HepG2 (cell line): ENCODE measurements at regions not wholly inside any gene's neighbourhood (a gene's known extent, or its start where the extent isn't known, plus 50 kb on each side); places are given as distances from the start of the nearest gene placed in this dataset.

Experiments
- ATAC-seq: fragments of 200-7000 bp; cut with Tn5 transposase; 3 replicates; pipeline ENCODE4 v1.9.1; 2020; ENCODE audit warnings: mild to moderate bottlenecking, moderate library complexity
- BruUV-seq: library from RNA; stranded (reverse); fragments of 400-500 nt; replicated peaks from 2 replicates; lab custom pipeline; 2021; lab: Mats Ljungman, UMichigan
- CTCF ChIA-PET: fragments of 300-600 bp; formaldehyde crosslinking; extraction: SDS; loops from one replicate; lab custom pipeline; 2021; ENCODE audit warnings: low total read pairs, inconsistent platforms, low intra/inter-chr PET ratio; lab: Yijun Ruan, JAX
- POLR2A ChIA-PET: fragments of 350-600 bp; sonication (Branson Sonifier 250); formaldehyde crosslinking; loops from one replicate; lab custom pipeline; 2020; ENCODE audit warnings: antibody characterized with exemption, inconsistent platforms; lab: Yijun Ruan, JAX
- DNase-seq: peaks from one replicate; pipeline ENCODE4 v3.0.0-alpha.2; 2015; ENCODE audit warnings: low spot score
- FAIRE-seq: peaks from 3 replicates; lab custom pipeline; 2011; peaks lifted over from hg19 to GRCh38; lab: Jason Lieb, UNC
- H2AFZ ChIP-seq: one replicate; pipeline ENCODE4 v1.6.1; 2011; ENCODE audit warnings: low read length, inconsistent platforms
- H3K27ac ChIP-seq: fragments of 300-600 bp; 3 replicates; pipeline ENCODE4 v1.8.0; 2011; ENCODE audit warnings: mixed run types, mild to moderate bottlenecking, mixed read lengths, low read length, inconsistent platforms; ENCODE audit not compliant: insufficient read depth; ENCODE audit errors: extremely low read length
- H3K27me3 ChIP-seq, 2 experiments: fragments of 200-600 bp in 1 of 2; 2 replicates in 1 of 2; 3 replicates in 1 of 2; pipeline versions ENCODE4 v1.6.0 to v1.8.0; 2011; ENCODE audit warnings: low read length in 2 of 2, mild to moderate bottlenecking in 2 of 2, moderate library complexity in 2 of 2, inconsistent platforms in 1 of 2; ENCODE audit not compliant: insufficient read depth in 2 of 2, control insufficient read depth in 1 of 2
- H3K36me3 ChIP-seq, 2 experiments: fragments of 200-600 bp in 1 of 2; replicated peaks in 1 of 2; 2 replicates in 1 of 2; 3 replicates in 1 of 2; pipeline versions ENCODE4 v1.5.1 to v1.8.0; 2011; ENCODE audit warnings: low read length in 2 of 2, inconsistent platforms in 1 of 2; ENCODE audit not compliant: insufficient read depth in 2 of 2, control insufficient read depth in 1 of 2
- H3K4me1 ChIP-seq: 2 replicates; pipeline ENCODE4 v1.5.1; 2012; ENCODE audit warnings: low read length, inconsistent platforms; ENCODE audit not compliant: insufficient read depth
- H3K4me2 ChIP-seq: 2 replicates; pipeline ENCODE4 v1.6.0; 2011; ENCODE audit warnings: low read depth, low read length, inconsistent platforms
- H3K4me3 ChIP-seq, 3 experiments: fragments of 200-600 bp in 1 of 3; sonication (generic), shearing (Covaris generic) in 1 of 3; replicated peaks in 1 of 3; 2 replicates each; pipeline ENCODE4 v1.5.1; 2011 to 2016; ENCODE audit warnings: low read length in 3 of 3, inconsistent platforms in 2 of 3, low read depth in 2 of 3, mild to moderate bottlenecking in 2 of 3, control low read depth in 1 of 3, mixed read lengths in 1 of 3; ENCODE audit not compliant: insufficient read depth in 1 of 3
- H3K79me2 ChIP-seq: one replicate; pipeline ENCODE4 v1.6.1; 2011; ENCODE audit warnings: low read length, inconsistent platforms; ENCODE audit not compliant: insufficient read depth
- H3K9ac ChIP-seq: 2 replicates; pipeline ENCODE4 v1.6.0; 2011; ENCODE audit warnings: mild to moderate bottlenecking, low read depth, low read length, inconsistent platforms; ENCODE audit not compliant: insufficient read depth
- H3K9me3 ChIP-seq: 2 replicates; pipeline ENCODE4 v1.5.1; 2012; ENCODE audit warnings: mild to moderate bottlenecking, low read length
- H4K20me1 ChIP-seq: 2 replicates; pipeline ENCODE4 v1.6.0; 2011; ENCODE audit warnings: inconsistent platforms, mild to moderate bottlenecking, low read length, moderate library complexity; ENCODE audit not compliant: insufficient read depth
- FOXK2 ChIP-seq: fragments of 450-650 bp; IDR thresholded peaks from 2 replicates; pipeline ENCODE4 v1.6.1; 2016
- GLI4 ChIP-seq: sonication (generic); formaldehyde crosslinking; IDR thresholded peaks from 2 replicates; pipeline ENCODE4 v1.5.1; 2020; ENCODE audit warnings: missing genetic modification reagents, mild to moderate bottlenecking, moderate library complexity, borderline replicate concordance
- HMG20A ChIP-seq: IDR thresholded peaks from 2 replicates; pipeline ENCODE4 v1.6.1; 2016; ENCODE audit warnings: borderline replicate concordance
- MATR3 ChIP-seq: sonication (generic); formaldehyde crosslinking; IDR thresholded peaks from 2 replicates; pipeline ENCODE4 v1.4.0; 2020; ENCODE audit warnings: missing genetic modification reagents
- MED1 ChIP-seq: sonication (generic); formaldehyde crosslinking; IDR thresholded peaks from 2 replicates; pipeline ENCODE4 v1.4.0; 2020; ENCODE audit warnings: missing genetic modification reagents
- SKI ChIP-seq: fragments of 450-650 bp; IDR thresholded peaks from one replicate; pipeline ENCODE4 v1.6.1; 2018; ENCODE audit warnings: mild to moderate bottlenecking; ENCODE audit not compliant: partially characterized antibody
- ZNF674 ChIP-seq: sonication (generic); formaldehyde crosslinking; IDR thresholded peaks from 2 replicates; pipeline ENCODE4 v1.5.0; 2020; ENCODE audit warnings: low read depth, mild to moderate bottlenecking, missing genetic modification reagents
- WGBS: methylation state at CpG from one replicate; pipeline ENCODE4 v1.1.6; 2017; ENCODE audit warnings: low lambda C conversion rate; 5-methylcytosine and 5-hydroxymethylcytosine counted together
- in situ Hi-C: cut with HindIII; loops from 2 replicates; pipeline ENCODE4 v1.10.0; 2017; ENCODE audit warnings: low pct_unique_long_range_greater_than_20kb; ENCODE audit not compliant: extremely low pct_ligation_motif_present
- intact Hi-C: fragments of 100-400 bp; cut with micrococcal nuclease; formaldehyde crosslinking; loops from one replicate; pipeline ENCODE4 v1.10.0; 2022; ENCODE audit not compliant: unreplicated experiment
- TF ChIP-seq, protein P1 (sequence below): sonication (generic); formaldehyde crosslinking; IDR thresholded peaks from 2 replicates; pipeline ENCODE4 v1.5.0; 2020; ENCODE audit warnings: missing genetic modification reagents
- TF ChIP-seq, protein P2 (sequence below): sonication (generic); formaldehyde crosslinking; IDR thresholded peaks from 2 replicates; pipeline ENCODE4 v1.4.0; 2020; ENCODE audit warnings: mild to moderate bottlenecking, missing genetic modification reagents, borderline replicate concordance
- TF ChIP-seq, protein P3 (sequence below): sonication (generic); formaldehyde crosslinking; IDR thresholded peaks from 2 replicates; pipeline ENCODE4 v1.4.0; 2020; ENCODE audit warnings: mild to moderate bottlenecking, missing genetic modification reagents, borderline replicate concordance
- TF ChIP-seq, protein P4 (sequence below), 2 experiments: sonication (generic) in 1 of 2; formaldehyde crosslinking in 1 of 2; IDR thresholded peaks; 2 replicates each; pipeline versions ENCODE4 v1.6.1 to v1.9.0; 2014 to 2022; ENCODE audit warnings: antibody characterized with exemption in 1 of 2, borderline replicate concordance in 1 of 2, inconsistent platforms in 1 of 2, low read depth in 1 of 2, missing genetic modification reagents in 1 of 2

GRCh38 chr5:159788835-159789331, 127.4 kb upstream of the ADRA1B start:
- Histone ChIP-seq H3K27ac (no peak overlapping the region), H3K27me3 (peaks cover 0 to 14% of the 10 kb centered on the region in 2 experiments; a peak in 3 of 5 replicates), H4K20me1 (no peaks in the 10 kb centered on the region), H3K36me3 (no peaks in the 10 kb centered on the region), H3K4me2 (no peak overlapping the region), H3K4me3 (no peak overlapping the region), H3K9me3 (no peaks in the 10 kb centered on the region), H3K79me2 (no peaks in the 10 kb centered on the region), H3K9ac (no peak overlapping the region), H2AFZ (no peak overlapping the region), H3K4me1 (no peaks in the 10 kb centered on the region)
- BruUV-seq = no TSS peak
- FAIRE-seq (no peak), DNase-seq (no peak), ATAC-seq (no peak)
- intact Hi-C loops = no loop called here
- CTCF ChIA-PET = no interaction called here
- POLR2A ChIA-PET = no interaction called here
- in situ Hi-C loops = no loop called here
- 0% methylated on average over 3 of the region's 5 CpGs for WGBS
- TF ChIP-seq GLI4 (CRISPR knock-in tag) (no peak), ZNF674 (CRISPR knock-in tag) (no peak), SKI (no peak), FOXK2 (no peak), MED1 (no peak), MATR3 (no peak), HMG20A (CRISPR knock-in tag) (no peak)
- TF ChIP-seq, protein P1, sequence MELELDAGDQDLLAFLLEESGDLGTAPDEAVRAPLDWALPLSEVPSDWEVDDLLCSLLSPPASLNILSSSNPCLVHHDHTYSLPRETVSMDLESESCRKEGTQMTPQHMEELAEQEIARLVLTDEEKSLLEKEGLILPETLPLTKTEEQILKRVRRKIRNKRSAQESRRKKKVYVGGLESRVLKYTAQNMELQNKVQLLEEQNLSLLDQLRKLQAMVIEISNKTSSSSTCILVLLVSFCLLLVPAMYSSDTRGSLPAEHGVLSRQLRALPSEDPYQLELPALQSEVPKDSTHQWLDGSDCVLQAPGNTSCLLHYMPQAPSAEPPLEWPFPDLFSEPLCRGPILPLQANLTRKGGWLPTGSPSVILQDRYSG = no peak
- TF ChIP-seq, protein P2, sequence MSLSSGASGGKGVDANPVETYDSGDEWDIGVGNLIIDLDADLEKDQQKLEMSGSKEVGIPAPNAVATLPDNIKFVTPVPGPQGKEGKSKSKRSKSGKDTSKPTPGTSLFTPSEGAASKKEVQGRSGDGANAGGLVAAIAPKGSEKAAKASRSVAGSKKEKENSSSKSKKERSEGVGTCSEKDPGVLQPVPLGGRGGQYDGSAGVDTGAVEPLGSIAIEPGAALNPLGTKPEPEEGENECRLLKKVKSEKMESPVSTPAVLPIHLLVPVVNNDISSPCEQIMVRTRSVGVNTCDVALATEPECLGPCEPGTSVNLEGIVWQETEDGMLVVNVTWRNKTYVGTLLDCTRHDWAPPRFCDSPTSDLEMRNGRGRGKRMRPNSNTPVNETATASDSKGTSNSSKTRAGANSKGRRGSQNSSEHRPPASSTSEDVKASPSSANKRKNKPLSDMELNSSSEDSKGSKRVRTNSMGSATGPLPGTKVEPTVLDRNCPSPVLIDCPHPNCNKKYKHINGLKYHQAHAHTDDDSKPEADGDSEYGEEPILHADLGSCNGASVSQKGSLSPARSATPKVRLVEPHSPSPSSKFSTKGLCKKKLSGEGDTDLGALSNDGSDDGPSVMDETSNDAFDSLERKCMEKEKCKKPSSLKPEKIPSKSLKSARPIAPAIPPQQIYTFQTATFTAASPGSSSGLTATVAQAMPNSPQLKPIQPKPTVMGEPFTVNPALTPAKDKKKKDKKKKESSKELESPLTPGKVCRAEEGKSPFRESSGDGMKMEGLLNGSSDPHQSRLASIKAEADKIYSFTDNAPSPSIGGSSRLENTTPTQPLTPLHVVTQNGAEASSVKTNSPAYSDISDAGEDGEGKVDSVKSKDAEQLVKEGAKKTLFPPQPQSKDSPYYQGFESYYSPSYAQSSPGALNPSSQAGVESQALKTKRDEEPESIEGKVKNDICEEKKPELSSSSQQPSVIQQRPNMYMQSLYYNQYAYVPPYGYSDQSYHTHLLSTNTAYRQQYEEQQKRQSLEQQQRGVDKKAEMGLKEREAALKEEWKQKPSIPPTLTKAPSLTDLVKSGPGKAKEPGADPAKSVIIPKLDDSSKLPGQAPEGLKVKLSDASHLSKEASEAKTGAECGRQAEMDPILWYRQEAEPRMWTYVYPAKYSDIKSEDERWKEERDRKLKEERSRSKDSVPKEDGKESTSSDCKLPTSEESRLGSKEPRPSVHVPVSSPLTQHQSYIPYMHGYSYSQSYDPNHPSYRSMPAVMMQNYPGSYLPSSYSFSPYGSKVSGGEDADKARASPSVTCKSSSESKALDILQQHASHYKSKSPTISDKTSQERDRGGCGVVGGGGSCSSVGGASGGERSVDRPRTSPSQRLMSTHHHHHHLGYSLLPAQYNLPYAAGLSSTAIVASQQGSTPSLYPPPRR = no peak
- TF ChIP-seq, protein P3, sequence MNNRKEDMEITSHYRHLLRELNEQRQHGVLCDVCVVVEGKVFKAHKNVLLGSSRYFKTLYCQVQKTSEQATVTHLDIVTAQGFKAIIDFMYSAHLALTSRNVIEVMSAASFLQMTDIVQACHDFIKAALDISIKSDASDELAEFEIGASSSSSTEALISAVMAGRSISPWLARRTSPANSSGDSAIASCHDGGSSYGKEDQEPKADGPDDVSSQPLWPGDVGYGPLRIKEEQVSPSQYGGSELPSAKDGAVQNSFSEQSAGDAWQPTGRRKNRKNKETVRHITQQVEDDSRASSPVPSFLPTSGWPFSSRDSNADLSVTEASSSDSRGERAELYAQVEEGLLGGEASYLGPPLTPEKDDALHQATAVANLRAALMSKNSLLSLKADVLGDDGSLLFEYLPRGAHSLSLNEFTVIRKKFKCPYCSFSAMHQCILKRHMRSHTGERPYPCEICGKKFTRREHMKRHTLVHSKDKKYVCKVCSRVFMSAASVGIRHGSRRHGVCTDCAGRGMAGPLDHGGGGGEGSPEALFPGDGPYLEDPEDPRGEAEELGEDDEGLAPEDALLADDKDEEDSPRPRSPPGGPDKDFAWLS (CRISPR knock-in tag) = no peak
- TF ChIP-seq, protein P4, sequence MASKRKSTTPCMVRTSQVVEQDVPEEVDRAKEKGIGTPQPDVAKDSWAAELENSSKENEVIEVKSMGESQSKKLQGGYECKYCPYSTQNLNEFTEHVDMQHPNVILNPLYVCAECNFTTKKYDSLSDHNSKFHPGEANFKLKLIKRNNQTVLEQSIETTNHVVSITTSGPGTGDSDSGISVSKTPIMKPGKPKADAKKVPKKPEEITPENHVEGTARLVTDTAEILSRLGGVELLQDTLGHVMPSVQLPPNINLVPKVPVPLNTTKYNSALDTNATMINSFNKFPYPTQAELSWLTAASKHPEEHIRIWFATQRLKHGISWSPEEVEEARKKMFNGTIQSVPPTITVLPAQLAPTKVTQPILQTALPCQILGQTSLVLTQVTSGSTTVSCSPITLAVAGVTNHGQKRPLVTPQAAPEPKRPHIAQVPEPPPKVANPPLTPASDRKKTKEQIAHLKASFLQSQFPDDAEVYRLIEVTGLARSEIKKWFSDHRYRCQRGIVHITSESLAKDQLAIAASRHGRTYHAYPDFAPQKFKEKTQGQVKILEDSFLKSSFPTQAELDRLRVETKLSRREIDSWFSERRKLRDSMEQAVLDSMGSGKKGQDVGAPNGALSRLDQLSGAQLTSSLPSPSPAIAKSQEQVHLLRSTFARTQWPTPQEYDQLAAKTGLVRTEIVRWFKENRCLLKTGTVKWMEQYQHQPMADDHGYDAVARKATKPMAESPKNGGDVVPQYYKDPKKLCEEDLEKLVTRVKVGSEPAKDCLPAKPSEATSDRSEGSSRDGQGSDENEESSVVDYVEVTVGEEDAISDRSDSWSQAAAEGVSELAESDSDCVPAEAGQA (IDR thresholded peaks at IDR 0.05; ENCODE audit: low read depth) = no peak
- TF ChIP-seq, protein P4 (CRISPR knock-in tag; IDR thresholded peaks at IDR 0.05; ENCODE audit: borderline replicate concordance) = no peak
